ENCODE measurements at regions not wholly inside any gene's neighbourhood (a gene's known extent, or its start where the extent isn't known, plus 50 kb on each side); places are given as distances from the start of the nearest gene placed in this dataset.

GRCh38 chr4:35300996-35301774, 943.1 kb downstream of the ARAP2 start:
- no peaks in the 10 kb centered on the region for H3K27me3 ChIP-seq
- no peak overlapping the region for H3K4me3 ChIP-seq (ENCODE audit: low read depth, low read length)
- TF ChIP-seq CTCF (IDR thresholded peaks at IDR 0.05; ENCODE audit: low read depth, low read length): no peak
- no peaks in the 10 kb centered on the region for H3K9me3 ChIP-seq
- no peaks in the 10 kb centered on the region for H3K4me1 ChIP-seq
- no peaks in the 10 kb centered on the region for H3K36me3 ChIP-seq
- DNase-seq: no peak

GRCh38 chr4:35315419-35315818, 928.9 kb downstream of the ARAP2 start:
- H3K4me3 ChIP-seq (ENCODE audit: low read depth, low read length): no peak overlapping the region
- H3K9me3 ChIP-seq: no peaks in the 10 kb centered on the region; the same call in 1 of the 2 replicates
- H3K27me3 ChIP-seq: no peaks in the 10 kb centered on the region
- TF ChIP-seq CTCF (IDR thresholded peaks at IDR 0.05; ENCODE audit: low read depth, low read length): no peak
- no peaks in the 10 kb centered on the region for H3K4me1 ChIP-seq
- DNase-seq: no peak
- H3K36me3 ChIP-seq: no peaks in the 10 kb centered on the region

- Histone ChIP-seq H3K36me3 (no peaks in the 10 kb centered on the region), H3K27me3 (no peaks in the 10 kb centered on the region), H3K4me1 (no peaks in the 10 kb centered on the region), H3K9me3 (no peaks in the 10 kb centered on the region), H3K4me3 (ENCODE audit: low read depth, low read length) (no peak overlapping the region)
- no peak for DNase-seq
- TF ChIP-seq CTCF (IDR thresholded peaks at IDR 0.05; ENCODE audit: low read depth, low read length): no peak
These were observed 918.3 kb downstream of the ARAP2 start for GRCh38 chr4:35325908-35326453.

- no peak overlapping the region for H3K4me3 ChIP-seq (ENCODE audit: low read depth, low read length)
- no peak for TF ChIP-seq CTCF (IDR thresholded peaks at IDR 0.05; ENCODE audit: low read depth, low read length)
- DNase-seq: no peak
- H3K36me3 ChIP-seq: no peaks in the 10 kb centered on the region
- H3K27me3 ChIP-seq: no peaks in the 10 kb centered on the region
- H3K9me3 ChIP-seq: no peaks in the 10 kb centered on the region
- no peaks in the 10 kb centered on the region for H3K4me1 ChIP-seq
These were observed 901.5 kb downstream of the ARAP2 start for GRCh38 chr4:35342833-35343232.

- Histone ChIP-seq H3K4me3 (ENCODE audit: low read depth, low read length) (no peak overlapping the region), H3K27me3 (no peaks in the 10 kb centered on the region), H3K4me1 (no peaks in the 10 kb centered on the region), H3K9me3 (no peaks in the 10 kb centered on the region), H3K36me3 (no peaks in the 10 kb centered on the region)
- no peak for DNase-seq
- TF ChIP-seq CTCF (IDR thresholded peaks at IDR 0.05; ENCODE audit: low read depth, low read length): no peak
These were observed 897.0 kb downstream of the ARAP2 start for GRCh38 chr4:35347276-35347675.

GRCh38 chr4:35358001-35358584, 886.2 kb downstream of the ARAP2 start:
- Histone ChIP-seq H3K9me3 (no peaks in the 10 kb centered on the region; the same call in 1 of the 2 replicates), H3K27me3 (no peaks in the 10 kb centered on the region), H3K4me1 (peaks cover 21% of the 10 kb centered on the region), H3K36me3 (no peaks in the 10 kb centered on the region), H3K4me3 (ENCODE audit: low read depth, low read length) (peak overlapping the region; percentile 39)
- TF ChIP-seq CTCF (IDR thresholded peaks at IDR 0.05; ENCODE audit: low read depth, low read length): no peak
- no peak for DNase-seq

All from BE2C (cell line).